ENCODE measurements at regions not wholly inside any gene's neighbourhood (a gene's known extent, or its start where the extent isn't known, plus 50 kb on each side); places are given as distances from the start of the nearest gene placed in this dataset.
"Not testable (repeated sequence)": the region's sequence is repeated elsewhere in the genome, so short reads cannot be mapped to it uniquely, and the experiment has no call there.

GRCh38 chr5:91744470-91744869 is 361.4 kb upstream of the ARRDC3 start:
- not testable (repeated sequence) for DNase-seq

DNA sequence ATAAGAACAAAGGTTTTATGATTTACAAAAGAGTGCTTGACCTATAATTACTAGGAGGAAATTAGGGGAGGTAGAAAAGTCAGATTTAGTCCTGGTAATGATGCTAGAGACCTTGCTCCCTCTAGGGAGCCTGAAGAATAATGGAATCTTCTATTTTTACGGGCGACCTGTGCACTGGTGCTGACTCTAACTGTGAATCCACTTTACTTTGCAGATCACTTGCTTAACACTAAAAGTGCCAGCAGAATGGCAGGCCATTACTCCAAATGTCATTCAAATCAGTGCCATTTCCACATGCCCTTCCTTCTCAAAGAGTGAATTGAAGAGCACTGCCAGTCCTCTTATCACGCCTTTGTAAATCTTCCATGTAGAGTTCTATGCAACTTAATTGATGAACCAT is 359.4 kb upstream of the ARRDC3 start:
- no peak for DNase-seq

DNA sequence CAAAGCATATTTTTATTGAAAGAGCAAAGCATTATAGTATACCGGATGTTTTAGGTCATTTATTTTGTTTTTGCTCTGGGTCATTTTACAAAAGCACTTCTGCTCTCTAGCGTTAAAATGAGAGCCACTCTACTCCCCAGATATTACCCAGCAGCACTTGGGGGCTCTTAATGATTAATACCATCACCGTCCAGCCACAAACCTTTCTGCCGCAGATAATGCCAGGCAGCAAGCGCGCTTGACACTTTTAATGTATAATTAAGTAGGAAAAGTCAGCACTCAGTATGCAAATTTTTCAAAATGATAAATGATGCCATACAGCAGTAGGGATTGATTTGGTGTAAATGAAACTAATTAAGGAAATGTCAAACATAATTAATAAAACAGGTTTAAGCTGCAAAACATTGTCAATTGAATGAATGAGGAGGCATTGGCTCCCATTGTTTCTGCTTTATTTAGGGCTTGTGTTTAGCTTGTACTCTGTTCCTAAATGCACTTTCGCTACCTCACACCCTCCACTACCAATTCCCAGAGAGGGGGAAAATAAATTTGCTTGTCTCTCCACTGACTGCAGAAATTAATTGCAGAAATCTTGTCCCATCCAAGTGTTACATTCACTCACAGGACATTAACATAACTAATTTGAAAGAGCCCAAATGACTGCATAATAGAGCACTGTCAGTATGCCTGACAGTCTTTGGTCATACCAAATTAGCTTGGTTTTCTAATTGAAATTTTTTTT is 358.8 kb upstream of the ARRDC3 start:
- DNase-seq = no peak

DNA sequence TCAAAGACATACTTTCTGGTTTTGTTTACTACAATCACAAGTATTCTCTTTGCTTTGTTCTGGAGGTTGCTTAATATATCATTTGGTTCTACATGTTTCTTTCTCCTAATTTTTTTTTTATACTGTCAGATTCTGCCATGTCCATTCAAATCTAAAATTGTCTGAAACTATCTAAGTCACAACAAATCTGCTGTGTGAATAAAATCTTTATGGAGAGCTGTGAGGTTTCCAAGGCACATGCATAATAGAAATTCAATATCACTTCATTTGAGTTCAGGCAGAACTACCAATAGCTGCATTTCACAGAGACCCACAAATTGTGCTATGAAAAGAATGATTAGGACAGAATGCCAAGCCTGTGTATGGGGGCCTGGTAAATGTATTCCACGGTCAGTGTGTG is 346.9 kb upstream of the ARRDC3 start:
- no peak for DNase-seq

DNA sequence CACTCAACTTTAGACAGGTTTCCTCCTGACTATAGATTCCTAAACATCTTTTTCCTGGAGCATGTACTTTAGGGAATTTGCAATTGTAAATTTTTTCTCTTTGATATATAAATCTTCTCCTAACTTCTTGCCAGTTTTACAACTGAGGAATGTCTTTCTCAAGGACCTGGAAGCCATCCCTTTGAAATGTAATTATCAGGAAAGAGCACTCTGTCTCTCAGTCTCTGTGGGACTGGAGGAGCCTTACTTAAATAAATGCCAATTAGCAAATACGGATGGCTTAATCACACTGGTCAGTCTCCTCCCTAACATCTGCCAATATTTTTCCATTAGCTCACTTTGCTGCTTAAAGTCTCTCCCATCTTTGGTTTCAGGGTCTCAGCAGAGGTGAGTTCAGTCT is 344.3 kb upstream of the ARRDC3 start:
- no peak for DNase-seq

GRCh38 chr5:91722736-91723467 is 339.8 kb upstream of the ARRDC3 start:
- no peak for DNase-seq

GRCh38 chr5:91712718-91713117 is 329.6 kb upstream of the ARRDC3 start:
- no peak for DNase-seq

- no peak for DNase-seq
Observed at GRCh38 chr5:91707521-91707841, 324.4 kb upstream of the ARRDC3 start.

GRCh38 chr5:91706785-91707520 is 323.8 kb upstream of the ARRDC3 start:
- DNase-seq = no peak

- DNase-seq = no peak
Observed at GRCh38 chr5:91703128-91703527, 320.0 kb upstream of the ARRDC3 start.

DNA sequence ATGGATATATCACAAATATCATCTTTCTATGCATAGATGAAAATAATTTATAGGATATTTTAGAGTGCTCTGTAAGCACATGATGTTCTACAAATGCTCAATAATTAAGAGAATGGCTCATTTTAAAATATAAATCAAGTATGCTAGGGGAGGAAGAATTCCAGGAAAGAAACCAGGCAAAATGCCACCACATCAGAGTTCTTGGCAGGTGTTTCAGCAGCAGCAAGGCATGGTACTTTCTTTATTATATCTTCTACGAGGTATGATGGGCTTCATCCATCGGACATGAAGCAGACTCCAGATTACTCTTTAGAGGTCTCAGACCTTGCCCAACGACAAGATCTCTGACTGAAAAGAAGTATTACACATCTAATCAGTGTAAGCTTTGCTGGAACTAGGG is 316.3 kb upstream of the ARRDC3 start:
- no peak for DNase-seq

GRCh38 chr5:91691592-91691991 is 308.5 kb upstream of the ARRDC3 start:
- DNase-seq = no peak

DNA sequence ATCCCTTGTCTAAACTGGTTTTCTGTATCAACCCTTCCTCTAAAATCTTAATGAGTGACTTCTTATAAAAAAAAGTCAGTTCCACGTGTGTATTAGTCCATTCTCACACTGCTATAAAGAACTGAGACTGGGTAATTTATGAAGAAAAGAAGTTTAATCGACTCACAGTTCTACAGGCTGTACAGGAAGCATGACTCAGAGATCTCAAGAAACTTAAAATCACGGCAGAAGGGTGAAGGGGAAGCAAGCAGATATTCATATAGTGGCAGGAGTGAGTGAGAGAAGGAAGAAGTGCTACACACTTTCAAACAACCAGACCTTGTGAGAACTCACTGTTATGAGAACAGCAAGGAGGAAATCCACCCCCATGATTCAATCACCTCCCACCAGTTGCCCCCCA is 307.8 kb upstream of the ARRDC3 start:
- DNase-seq = no peak

- no peak for DNase-seq
Observed at GRCh38 chr5:91687430-91687829, 304.3 kb upstream of the ARRDC3 start.

- DNase-seq = no peak
Observed at GRCh38 chr5:91684625-91685024, 301.5 kb upstream of the ARRDC3 start.

- no peak for DNase-seq
Observed at GRCh38 chr5:91670563-91670962, 287.4 kb upstream of the ARRDC3 start.

DNA sequence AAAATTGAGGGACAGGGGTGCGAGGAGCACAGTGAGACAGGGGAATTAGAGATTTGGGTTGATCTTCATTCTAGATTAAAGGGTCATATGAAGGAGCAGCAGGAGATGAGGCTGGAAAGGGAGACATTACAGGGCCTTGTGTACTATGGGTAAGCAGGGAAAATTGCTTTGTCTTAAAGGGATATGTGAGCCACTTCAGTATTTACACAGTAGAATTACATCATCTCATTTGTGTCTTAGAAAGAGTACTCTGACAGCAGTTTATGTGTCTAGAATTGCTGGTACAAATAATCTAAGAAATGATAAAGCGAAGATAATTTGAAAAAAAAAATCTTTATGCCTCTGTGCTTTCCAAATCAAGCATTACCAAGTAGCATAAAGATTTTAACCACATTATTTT is 287.0 kb upstream of the ARRDC3 start:
- no peak for DNase-seq

DNA sequence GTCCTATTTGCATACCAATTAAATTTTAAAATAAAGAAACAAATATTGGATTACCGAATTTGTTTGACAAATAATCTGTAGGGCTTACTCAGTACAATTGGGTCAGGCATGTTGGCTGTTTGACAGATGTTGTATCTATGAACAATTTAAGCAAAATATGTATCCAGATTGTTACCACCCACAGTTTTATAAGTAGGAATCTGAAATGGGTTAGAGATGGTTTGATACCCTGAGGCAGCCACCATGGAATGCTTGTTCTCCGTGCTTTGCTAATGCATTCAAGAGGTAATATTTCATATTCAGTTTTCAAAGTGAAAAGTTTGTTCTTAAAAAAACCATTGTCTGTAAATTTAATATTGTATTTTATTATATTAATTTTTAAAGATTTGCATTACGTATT is 285.1 kb upstream of the ARRDC3 start:
- DNase-seq = no peak

- no peak for DNase-seq
Observed at GRCh38 chr5:91652678-91653077, 269.6 kb upstream of the ARRDC3 start.

- DNase-seq = no peak
Observed at GRCh38 chr5:91651704-91652103, 268.6 kb upstream of the ARRDC3 start.

- DNase-seq = no peak
Observed at GRCh38 chr5:91645347-91645746, 262.2 kb upstream of the ARRDC3 start.

DNA sequence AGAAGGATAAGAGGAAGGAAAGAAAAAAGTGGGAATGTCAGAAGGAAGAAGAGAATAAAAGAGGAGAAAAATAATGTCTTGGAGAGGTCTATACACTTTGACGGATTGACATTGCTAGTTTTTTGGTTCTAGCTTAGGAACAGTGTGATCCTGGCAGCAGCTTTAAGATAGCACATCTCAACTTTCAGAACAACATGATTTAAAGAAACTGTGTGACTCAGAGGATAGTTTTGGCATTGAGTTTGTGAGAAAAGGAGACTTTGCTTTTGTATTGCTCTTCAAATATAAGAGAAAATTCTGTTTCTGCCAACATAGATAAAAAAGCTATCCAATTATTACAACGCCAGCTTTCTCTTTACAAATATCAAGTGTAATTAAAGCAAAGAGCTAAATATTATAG is 260.7 kb upstream of the ARRDC3 start:
- DNase-seq = no peak

DNA sequence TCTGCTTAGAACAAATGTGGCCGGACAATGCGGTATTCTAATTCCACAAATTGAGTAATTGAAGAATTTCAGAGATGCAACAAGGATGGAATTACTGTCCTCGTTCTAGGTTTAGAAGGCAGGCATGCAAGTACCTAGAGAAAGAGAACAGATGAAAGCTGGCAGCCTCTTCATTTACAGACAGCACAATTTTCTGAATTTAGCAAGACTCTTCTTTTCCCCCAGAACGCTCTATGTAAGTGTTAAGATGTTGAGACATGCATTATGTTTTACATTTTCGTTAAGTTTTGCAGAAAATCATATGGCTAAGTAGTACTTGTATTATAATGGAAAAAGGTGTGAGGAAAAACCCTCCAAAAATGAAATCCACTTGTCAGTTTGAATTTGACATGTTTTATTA is 259.5 kb upstream of the ARRDC3 start:
- no peak for DNase-seq

GRCh38 chr5:91641730-91642350 is 258.7 kb upstream of the ARRDC3 start:
- DNase-seq = peak; percentile 75
